CD4-positive, alpha-beta T cell treated with Interferon gamma for 1 hour (primary cell): ENCODE measurements at regions not wholly inside any gene's neighbourhood (a gene's known extent, or its start where the extent isn't known, plus 50 kb on each side); places are given as distances from the start of the nearest gene placed in this dataset.
"Not testable (repeated sequence)": the region's sequence is repeated elsewhere in the genome, so short reads cannot be mapped to it uniquely, and the experiment has no call there.

ENCODE experiments used
- DNase-seq: peaks from one replicate; pipeline ENCODE4 v3.0.0-alpha.2; 2020

- no peak for DNase-seq
These were observed 235.3 kb upstream of the ZFP64 start for GRCh38 chr20:52426856-52427255.

DNA sequence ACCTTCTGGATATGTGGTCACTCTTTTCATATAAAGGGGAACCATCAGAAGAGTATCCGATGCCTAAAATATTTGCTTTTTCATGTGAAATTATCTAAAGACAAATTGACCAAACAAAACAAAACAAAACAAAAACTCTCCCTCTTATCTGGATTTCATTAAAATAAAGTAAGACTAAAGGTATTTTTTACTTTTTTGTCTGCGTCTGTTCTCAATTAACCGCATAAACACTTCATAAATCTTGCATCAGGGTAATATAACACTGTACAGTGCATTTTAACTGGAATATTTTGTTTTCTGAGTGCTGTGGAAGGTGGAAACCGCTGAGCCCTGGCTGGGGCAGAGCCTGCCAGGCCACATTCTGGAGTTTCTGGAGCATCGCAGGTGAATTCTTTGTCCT is 234.1 kb upstream of the ZFP64 start:
- DNase-seq, result no peak

DNA sequence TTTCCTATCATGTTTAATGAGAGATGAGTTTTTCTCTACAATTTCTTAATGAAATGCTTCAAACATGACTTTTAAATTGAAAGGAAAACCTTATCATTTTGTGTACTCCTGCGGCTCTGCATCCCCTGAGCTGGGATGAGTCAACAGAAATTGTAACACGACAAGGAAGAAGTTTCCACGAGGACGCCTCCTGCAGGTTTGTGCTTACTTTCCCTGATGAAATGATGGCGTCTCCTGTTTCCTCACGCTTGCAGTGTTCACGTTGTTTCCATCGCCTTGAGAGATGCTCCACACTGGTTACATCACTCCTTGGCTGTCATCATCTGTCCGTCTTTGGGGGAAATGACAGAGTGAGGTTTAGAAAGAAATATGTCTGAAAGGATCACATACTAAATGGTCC is 233.7 kb upstream of the ZFP64 start:
- no peak for DNase-seq

GRCh38 chr20:52424357-52424942 is 232.9 kb upstream of the ZFP64 start:
- not testable (repeated sequence) for DNase-seq

- not testable (repeated sequence) for DNase-seq
These were observed 232.1 kb upstream of the ZFP64 start for GRCh38 chr20:52423536-52424140.

DNA sequence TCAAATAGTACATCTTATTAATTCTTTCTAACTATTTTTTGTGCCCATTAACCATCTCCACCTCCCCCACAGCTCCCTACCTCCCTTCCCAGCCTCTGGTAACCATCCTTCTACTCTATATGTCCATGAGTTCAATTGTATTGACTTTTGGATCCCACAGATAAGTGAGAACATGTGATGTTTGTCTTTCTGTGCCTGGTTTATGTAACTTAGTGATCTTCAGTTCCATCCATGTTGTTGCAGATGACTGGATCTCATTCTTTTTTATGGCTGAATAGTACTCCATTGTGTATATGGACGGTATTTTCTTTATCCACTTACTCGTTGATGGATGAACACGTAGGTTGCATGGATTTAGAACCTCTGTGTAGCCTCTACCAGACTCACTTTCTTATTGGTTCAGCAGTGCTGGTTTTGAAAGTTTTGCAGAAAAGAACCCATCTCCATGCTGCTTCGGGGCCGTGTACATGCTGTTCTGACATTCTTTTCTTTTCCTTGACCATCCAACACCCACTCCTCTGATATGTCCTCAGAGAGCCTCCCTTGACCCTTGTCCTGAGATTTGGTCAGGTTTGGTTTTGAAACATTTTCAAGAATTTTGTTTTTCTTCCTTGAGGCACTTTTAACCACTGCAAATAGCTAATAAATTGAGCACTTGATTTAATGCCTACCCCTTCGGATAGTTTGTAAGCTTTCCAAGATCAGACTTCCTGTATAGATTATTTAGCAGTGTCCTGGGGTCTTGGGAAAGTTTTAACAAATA is 231.2 kb upstream of the ZFP64 start:
- no peak for DNase-seq

DNA sequence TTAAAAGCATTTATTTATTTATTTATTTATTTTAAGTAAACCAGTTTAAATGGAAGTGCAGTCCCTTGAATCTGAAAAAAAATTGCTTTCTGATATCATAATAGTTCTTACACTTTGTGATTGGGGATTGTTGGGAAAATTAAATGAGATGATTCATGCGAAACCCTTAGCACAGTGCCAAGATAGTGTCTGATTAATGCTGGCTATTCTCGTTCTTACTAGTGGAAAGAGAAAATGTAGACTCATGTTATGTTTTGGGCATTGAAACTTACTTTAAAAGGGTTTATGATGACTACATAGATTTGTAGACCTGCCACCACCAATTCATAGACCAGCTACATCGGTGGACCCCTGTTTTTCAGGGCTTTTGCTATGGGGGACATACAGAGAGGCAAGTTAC is 229.2 kb upstream of the ZFP64 start:
- no peak for DNase-seq

GRCh38 chr20:52419205-52419604 is 227.6 kb upstream of the ZFP64 start:
- no peak for DNase-seq

DNA sequence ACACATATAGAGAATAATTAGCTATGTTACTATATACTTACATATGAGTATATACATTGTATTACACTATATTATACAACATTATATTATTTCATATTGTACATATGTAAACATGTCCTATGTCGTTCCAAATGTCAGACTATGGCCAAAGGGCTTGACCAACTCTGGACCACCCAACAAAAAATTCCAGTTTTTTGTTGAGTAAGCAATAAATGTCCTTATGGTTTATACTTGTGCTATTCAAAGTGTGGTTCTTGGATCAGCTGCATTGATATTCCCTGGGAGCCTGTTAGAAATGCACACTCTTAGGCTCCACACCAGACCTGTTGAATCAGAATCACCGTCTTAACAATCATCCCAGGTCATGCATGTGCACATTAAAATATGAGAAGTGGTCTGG is 225.4 kb upstream of the ZFP64 start:
- no peak for DNase-seq

- no peak for DNase-seq
These were observed 220.0 kb upstream of the ZFP64 start for GRCh38 chr20:52411611-52412010.

DNA sequence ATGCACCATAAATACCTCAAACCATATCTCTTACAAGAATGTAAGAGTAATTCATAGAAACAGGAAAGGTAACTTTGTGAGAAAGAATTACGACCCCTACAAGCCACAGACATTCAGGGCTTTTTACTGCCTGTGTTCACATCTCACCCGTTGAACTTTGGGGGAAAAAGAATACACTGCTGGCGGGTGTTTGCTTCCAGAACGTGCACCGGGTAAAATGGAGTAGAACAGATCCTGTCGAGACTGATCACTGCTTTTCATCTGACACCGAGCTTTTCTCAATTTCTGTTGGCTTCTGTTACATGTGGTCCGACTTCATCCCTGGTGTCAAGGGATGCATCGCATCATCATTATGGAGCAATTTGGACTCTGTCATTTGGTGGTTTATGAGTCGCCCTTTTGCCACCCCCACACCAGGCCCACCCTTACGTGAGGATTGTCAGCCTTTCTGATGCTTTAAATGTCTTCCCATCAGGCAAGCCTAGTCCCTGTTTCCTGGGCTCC is 219.2 kb upstream of the ZFP64 start:
- no peak for DNase-seq

- peak; percentile 74 for DNase-seq
These were observed 218.6 kb upstream of the ZFP64 start for GRCh38 chr20:52410182-52410647.

DNA sequence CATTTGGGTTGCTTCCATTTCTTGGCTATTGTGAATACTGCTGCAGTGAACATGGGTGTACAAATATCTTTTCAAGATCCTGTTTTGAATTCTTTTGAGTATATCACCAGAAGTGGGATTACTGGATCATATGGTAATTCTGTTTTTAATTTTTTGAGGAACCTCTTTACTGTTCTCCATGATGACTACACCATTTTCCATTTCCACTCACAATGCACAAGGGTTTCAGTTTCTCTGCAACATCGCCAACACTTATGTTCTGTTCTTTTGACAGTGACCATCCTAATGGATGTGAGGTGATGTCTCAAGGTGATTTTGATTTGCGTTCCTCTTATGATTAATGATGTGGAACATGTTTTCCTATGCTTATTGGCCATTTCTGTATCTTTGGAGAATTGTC is 214.4 kb upstream of the ZFP64 start:
- DNase-seq, result no peak

DNA sequence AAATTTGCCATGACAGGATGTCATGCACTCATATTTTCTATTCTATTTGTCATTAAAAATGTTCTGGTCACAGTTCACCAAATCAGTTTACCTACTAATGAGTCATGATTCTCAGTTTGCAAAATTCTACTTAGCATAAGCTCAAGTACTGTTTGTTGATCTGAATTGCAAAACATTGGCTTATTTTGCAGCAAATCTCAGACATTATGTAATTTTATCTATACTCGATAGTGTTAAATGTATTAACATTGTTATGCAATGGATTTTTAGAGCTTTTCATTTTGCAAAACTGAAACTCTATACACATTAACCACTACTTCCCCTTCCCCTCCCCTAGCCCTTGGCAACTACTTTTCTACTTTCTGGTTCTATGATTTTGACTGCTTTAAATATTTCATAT is 213.8 kb upstream of the ZFP64 start:
- DNase-seq, result no peak

GRCh38 chr20:52404671-52405070 is 213.1 kb upstream of the ZFP64 start:
- DNase-seq, result no peak

- no peak for DNase-seq
These were observed 211.4 kb upstream of the ZFP64 start for GRCh38 chr20:52402950-52403349.

GRCh38 chr20:52402514-52402913 is 210.9 kb upstream of the ZFP64 start:
- DNase-seq, result no peak

DNA sequence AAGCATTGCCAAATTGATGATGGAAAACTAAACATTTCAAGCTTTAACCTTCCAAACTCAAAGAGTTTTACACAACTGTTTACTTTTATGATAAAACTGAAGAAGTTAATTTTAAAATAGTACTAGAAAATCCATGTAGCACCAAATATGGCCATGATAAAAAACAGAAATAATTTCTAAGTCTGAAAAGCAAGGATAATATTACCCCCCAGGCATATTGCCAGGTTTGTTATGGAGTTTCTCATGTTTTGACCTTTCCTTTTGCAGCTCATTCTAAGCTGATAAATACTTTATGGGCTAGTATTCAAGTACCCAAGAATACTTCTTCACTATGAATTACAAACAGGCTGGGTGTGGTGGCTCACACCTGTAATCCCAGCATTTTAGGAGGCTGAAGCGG is 209.9 kb upstream of the ZFP64 start:
- DNase-seq, result no peak

DNA sequence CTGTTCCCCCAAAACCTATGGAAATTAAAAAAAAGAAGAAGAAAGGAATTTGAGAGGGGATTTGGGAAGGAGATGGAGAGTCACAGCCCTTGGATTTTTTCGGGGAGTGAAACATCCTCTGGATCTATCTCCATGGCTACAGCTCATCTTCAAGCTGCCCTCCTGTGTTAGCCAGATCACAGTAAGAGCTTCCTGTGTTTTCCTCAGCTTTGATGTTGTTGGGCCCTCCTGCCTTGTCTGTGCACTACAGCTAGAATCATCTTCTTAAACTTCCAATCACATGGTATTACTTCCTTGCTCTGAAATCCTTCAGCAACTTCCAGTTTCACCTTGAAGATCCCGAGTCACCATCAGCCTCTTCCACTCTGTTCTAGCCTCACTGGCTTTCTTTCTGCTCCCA is 207.8 kb upstream of the ZFP64 start:
- DNase-seq, result no peak

- DNase-seq, result no peak
These were observed 198.0 kb upstream of the ZFP64 start for GRCh38 chr20:52389606-52390005.

- no peak for DNase-seq
These were observed 192.5 kb upstream of the ZFP64 start for GRCh38 chr20:52383995-52384621.

GRCh38 chr20:52382933-52383332 is 191.4 kb upstream of the ZFP64 start:
- no peak for DNase-seq

- DNase-seq, result no peak
These were observed 188.3 kb upstream of the ZFP64 start for GRCh38 chr20:52379723-52380336.
